CD8-positive, alpha-beta memory T cell (primary cell): ENCODE measurements at regions not wholly inside any gene's neighbourhood (a gene's known extent, or its start where the extent isn't known, plus 50 kb on each side); places are given as distances from the start of the nearest gene placed in this dataset.

ENCODE experiments used
- CTCF ChIA-PET: fragments of 350-600 bp; sonication (Branson Sonifier 250); formaldehyde crosslinking; loops from one replicate; lab custom pipeline; 2021; ENCODE audit warnings: antibody characterized with exemption; lab: Charles Lee
- POLR2A ChIA-PET: fragments of 350-600 bp; sonication (Branson Sonifier 250); formaldehyde crosslinking; loops from one replicate; lab custom pipeline; 2021; ENCODE audit warnings: antibody characterized with exemption; lab: Charles Lee
- DNase-seq, 5 donors: peaks; one replicate each; pipeline versions ENCODE4 v3.0.0 to v3.0.0-alpha.2; 2020 to 2022; ENCODE audit warnings: mixed read lengths in 1 of 5
- H3K27ac ChIP-seq: one replicate; pipeline ENCODE4 v1.7.0; 2013; ENCODE audit warnings: low read depth, mild to moderate bottlenecking, low read length, moderate library complexity
- H3K27me3 ChIP-seq: 2 replicates; pipeline ENCODE4 v1.7.0; 2013; ENCODE audit warnings: low read length, mild to moderate bottlenecking; ENCODE audit not compliant: insufficient read depth, poor library complexity, severe bottlenecking
- H3K36me3 ChIP-seq: 2 replicates; pipeline ENCODE4 v1.7.0; 2013; ENCODE audit warnings: mild to moderate bottlenecking, low read length, moderate library complexity; ENCODE audit not compliant: insufficient read depth
- H3K4me1 ChIP-seq: 2 replicates; pipeline ENCODE4 v1.7.0; 2013; ENCODE audit warnings: mild to moderate bottlenecking, low read length, moderate library complexity; ENCODE audit not compliant: insufficient read depth
- H3K4me3 ChIP-seq: 2 replicates; pipeline ENCODE4 v1.7.0; 2013; ENCODE audit warnings: mild to moderate bottlenecking, low read length
- H3K9me3 ChIP-seq: 2 replicates; pipeline ENCODE4 v1.7.0; 2013; ENCODE audit warnings: mild to moderate bottlenecking, low read length
- H3K27ac Mint-ChIP-seq, 8 donors: one replicate each; pipeline ENCODE4 v1.8.0; 2020 to 2021; ENCODE audit warnings: mixed read lengths in 8 of 8, mild to moderate bottlenecking in 6 of 8, inconsistent platforms in 3 of 8, moderate library complexity in 3 of 8
- H3K27me3 Mint-ChIP-seq, 2 donors: one replicate each; pipeline ENCODE4 v1.8.0; 2020 to 2021; ENCODE audit warnings: mixed read lengths in 2 of 2, mild to moderate bottlenecking in 1 of 2, moderate library complexity in 1 of 2
- H3K36me3 Mint-ChIP-seq, 3 donors: one replicate each; pipeline ENCODE4 v1.8.0; 2020 to 2021; ENCODE audit warnings: mixed read lengths in 3 of 3, inconsistent platforms in 1 of 3, mild to moderate bottlenecking in 1 of 3
- H3K4me1 Mint-ChIP-seq, 3 donors: one replicate each; pipeline ENCODE4 v1.8.0; 2020 to 2021; ENCODE audit warnings: mixed read lengths in 3 of 3, inconsistent platforms in 1 of 3, mild to moderate bottlenecking in 1 of 3
- H3K4me3 Mint-ChIP-seq, 7 donors: one replicate each; pipeline ENCODE4 v1.8.0; 2020 to 2021; ENCODE audit warnings: mixed read lengths in 7 of 7, mild to moderate bottlenecking in 6 of 7, moderate library complexity in 4 of 7, inconsistent platforms in 2 of 7
- H3K9me3 Mint-ChIP-seq, 5 donors: one replicate each; pipeline ENCODE4 v1.8.0; 2020 to 2022; ENCODE audit warnings: mixed read lengths in 5 of 5, mild to moderate bottlenecking in 3 of 5, moderate library complexity in 2 of 5, inconsistent platforms in 1 of 5

GRCh38 chr2:144834998-144835633 is 315.2 kb upstream of the ZEB2 start:
- Mint-ChIP-seq H3K27me3 (peaks cover 6 to 21% of the 10 kb centered on the region in 2 donors), H3K36me3 (no peaks in the 10 kb centered on the region), H3K4me3 (no peak overlapping the region), H3K27ac (no peak overlapping the region), H3K9me3 (no peaks in the 10 kb centered on the region), H3K4me1 (no peaks in the 10 kb centered on the region)
- no peak overlapping the region for H3K27ac ChIP-seq
- H3K9me3 ChIP-seq: no peaks in the 10 kb centered on the region
- no peak for DNase-seq
- ChIA-PET POLR2A (no interaction called here), CTCF (no interaction called here)
- H3K27me3 ChIP-seq: peaks cover 2% of the 10 kb centered on the region
- H3K4me3 ChIP-seq: no peak overlapping the region
- H3K36me3 ChIP-seq: no peaks in the 10 kb centered on the region
- H3K4me1 ChIP-seq: no peaks in the 10 kb centered on the region

GRCh38 chr2:144834363-144834762 is 314.4 kb upstream of the ZEB2 start:
- H3K4me1 ChIP-seq: no peaks in the 10 kb centered on the region
- CTCF ChIA-PET: no interaction called here
- H3K27me3 ChIP-seq: no peaks in the 10 kb centered on the region
- H3K27ac ChIP-seq: no peak overlapping the region
- DNase-seq: no peak
- Mint-ChIP-seq H3K4me3 (no peak overlapping the region), H3K4me1 (no peaks in the 10 kb centered on the region), H3K27me3 (peaks cover 6 to 21% of the 10 kb centered on the region in 2 donors), H3K27ac (no peak overlapping the region), H3K9me3 (no peaks in the 10 kb centered on the region), H3K36me3 (no peaks in the 10 kb centered on the region)
- no peaks in the 10 kb centered on the region for H3K9me3 ChIP-seq
- H3K4me3 ChIP-seq: no peak overlapping the region
- POLR2A ChIA-PET: no interaction called here
- no peaks in the 10 kb centered on the region for H3K36me3 ChIP-seq

- Histone ChIP-seq H3K36me3 (no peaks in the 10 kb centered on the region), H3K27me3 (no peaks in the 10 kb centered on the region), H3K4me3 (no peak overlapping the region), H3K4me1 (no peaks in the 10 kb centered on the region), H3K9me3 (no peaks in the 10 kb centered on the region), H3K27ac (no peak overlapping the region)
- Mint-ChIP-seq H3K4me1 (no peaks in the 10 kb centered on the region), H3K36me3 (no peaks in the 10 kb centered on the region), H3K27ac (no peak overlapping the region), H3K9me3 (no peaks in the 10 kb centered on the region), H3K27me3 (peaks cover 5 to 13% of the 10 kb centered on the region in 2 donors), H3K4me3 (no peak overlapping the region)
- POLR2A ChIA-PET: no interaction called here
- DNase-seq: no peak
- CTCF ChIA-PET: no interaction called here
Observed at GRCh38 chr2:144833075-144833637, 313.2 kb upstream of the ZEB2 start.

GRCh38 chr2:144832048-144832447 is 312.1 kb upstream of the ZEB2 start:
- Mint-ChIP-seq H3K27ac (no peak overlapping the region), H3K36me3 (no peaks in the 10 kb centered on the region), H3K27me3 (peaks cover 4 to 9% of the 10 kb centered on the region in 2 donors), H3K4me1 (no peaks in the 10 kb centered on the region), H3K4me3 (no peak overlapping the region), H3K9me3 (no peaks in the 10 kb centered on the region)
- DNase-seq: no peak
- Histone ChIP-seq H3K27ac (no peak overlapping the region), H3K36me3 (no peaks in the 10 kb centered on the region), H3K4me3 (no peak overlapping the region), H3K9me3 (no peaks in the 10 kb centered on the region), H3K4me1 (no peaks in the 10 kb centered on the region), H3K27me3 (no peaks in the 10 kb centered on the region)
- CTCF ChIA-PET: no interaction called here
- POLR2A ChIA-PET: no interaction called here

GRCh38 chr2:144830543-144830942 is 310.6 kb upstream of the ZEB2 start:
- ChIA-PET CTCF (no interaction called here), POLR2A (no interaction called here)
- H3K36me3 Mint-ChIP-seq: no peaks in the 10 kb centered on the region
- Histone ChIP-seq H3K27ac (no peak overlapping the region), H3K9me3 (no peaks in the 10 kb centered on the region), H3K4me1 (no peaks in the 10 kb centered on the region), H3K27me3 (no peaks in the 10 kb centered on the region), H3K4me3 (no peak overlapping the region), H3K36me3 (no peaks in the 10 kb centered on the region)
- no peaks in the 10 kb centered on the region for H3K4me1 Mint-ChIP-seq
- no peaks in the 10 kb centered on the region for H3K9me3 Mint-ChIP-seq
- no peak for DNase-seq
- no peak overlapping the region for H3K4me3 Mint-ChIP-seq
- H3K27me3 Mint-ChIP-seq: peaks cover 0 to 4% of the 10 kb centered on the region in 2 donors
- H3K27ac Mint-ChIP-seq: no peak overlapping the region

- Histone ChIP-seq H3K36me3 (no peaks in the 10 kb centered on the region), H3K27me3 (no peaks in the 10 kb centered on the region), H3K27ac (no peak overlapping the region), H3K9me3 (no peaks in the 10 kb centered on the region), H3K4me1 (no peaks in the 10 kb centered on the region), H3K4me3 (no peak overlapping the region)
- Mint-ChIP-seq H3K36me3 (no peaks in the 10 kb centered on the region), H3K4me3 (no peak overlapping the region), H3K27me3 (peaks cover 0 to 6% of the 10 kb centered on the region in 2 donors), H3K27ac (peak overlapping the region in 1 of 8 donors; percentile 27), H3K4me1 (no peaks in the 10 kb centered on the region), H3K9me3 (peaks cover 0 to 3% (median 0%) of the 10 kb centered on the region in 5 donors)
- ChIA-PET CTCF (no interaction called here), POLR2A (no interaction called here)
- DNase-seq: no peak
Observed at GRCh38 chr2:144827404-144827803, 307.5 kb upstream of the ZEB2 start.

GRCh38 chr2:144826105-144826504 is 306.2 kb upstream of the ZEB2 start:
- H3K4me3 ChIP-seq: no peak overlapping the region
- ChIA-PET CTCF (no interaction called here), POLR2A (no interaction called here)
- Mint-ChIP-seq H3K9me3 (peaks cover 0 to 8% (median 2%) of the 10 kb centered on the region in 5 donors), H3K4me1 (no peaks in the 10 kb centered on the region), H3K27ac (no peak overlapping the region), H3K27me3 (peaks cover 0 to 10% of the 10 kb centered on the region in 2 donors), H3K36me3 (no peaks in the 10 kb centered on the region), H3K4me3 (no peak overlapping the region)
- H3K27me3 ChIP-seq: no peaks in the 10 kb centered on the region
- no peaks in the 10 kb centered on the region for H3K9me3 ChIP-seq
- no peak overlapping the region for H3K27ac ChIP-seq
- no peaks in the 10 kb centered on the region for H3K4me1 ChIP-seq
- H3K36me3 ChIP-seq: no peaks in the 10 kb centered on the region
- DNase-seq: no peak

GRCh38 chr2:144825331-144826020 is 305.6 kb upstream of the ZEB2 start:
- Mint-ChIP-seq H3K4me3 (no peak overlapping the region), H3K27me3 (peaks cover 0 to 10% of the 10 kb centered on the region in 2 donors), H3K36me3 (no peaks in the 10 kb centered on the region), H3K9me3 (peaks cover 0 to 10% (median 2%) of the 10 kb centered on the region in 5 donors), H3K27ac (no peak overlapping the region), H3K4me1 (no peaks in the 10 kb centered on the region)
- Histone ChIP-seq H3K4me3 (no peak overlapping the region), H3K27ac (no peak overlapping the region), H3K4me1 (no peaks in the 10 kb centered on the region), H3K9me3 (no peaks in the 10 kb centered on the region), H3K36me3 (no peaks in the 10 kb centered on the region), H3K27me3 (no peaks in the 10 kb centered on the region)
- no peak for DNase-seq
- ChIA-PET CTCF (no interaction called here), POLR2A (no interaction called here)
